ENCODE measurements at regions not wholly inside any gene's neighbourhood (a gene's known extent, or its start where the extent isn't known, plus 50 kb on each side); places are given as distances from the start of the nearest gene placed in this dataset.

GRCh38 chr12:92614502-92614901 is 88.3 kb upstream of the PLEKHG7 start:
- RAD21 ChIA-PET (ENCODE audit: low non-redundant PET in 1 of 2, low total read pairs in 2 of 2, uncharacterized antibody in 2 of 2, unreplicated experiment in 2 of 2) = no interaction called here
- H3K27ac ChIP-seq (ENCODE audit: low read depth, low read length) = no peak overlapping the region
- TF ChIP-seq REST (IDR thresholded peaks at IDR 0.05; ENCODE audit: low read depth) = no peak
- no peak for TF ChIP-seq POLR2AphosphoS5 (IDR thresholded peaks at IDR 0.05; ENCODE audit: low read depth, low read length)
- TF ChIP-seq JUND (IDR thresholded peaks at IDR 0.05) = no peak
- TF ChIP-seq POLR2A (IDR thresholded peaks at IDR 0.05; ENCODE audit: borderline replicate concordance, extremely low read depth, insufficient read depth, insufficient read length) = no peak
- no peak for TF ChIP-seq ZNF274 (IDR thresholded peaks at IDR 0.05; ENCODE audit: low read depth, low read length)
- TF ChIP-seq, protein P1, sequence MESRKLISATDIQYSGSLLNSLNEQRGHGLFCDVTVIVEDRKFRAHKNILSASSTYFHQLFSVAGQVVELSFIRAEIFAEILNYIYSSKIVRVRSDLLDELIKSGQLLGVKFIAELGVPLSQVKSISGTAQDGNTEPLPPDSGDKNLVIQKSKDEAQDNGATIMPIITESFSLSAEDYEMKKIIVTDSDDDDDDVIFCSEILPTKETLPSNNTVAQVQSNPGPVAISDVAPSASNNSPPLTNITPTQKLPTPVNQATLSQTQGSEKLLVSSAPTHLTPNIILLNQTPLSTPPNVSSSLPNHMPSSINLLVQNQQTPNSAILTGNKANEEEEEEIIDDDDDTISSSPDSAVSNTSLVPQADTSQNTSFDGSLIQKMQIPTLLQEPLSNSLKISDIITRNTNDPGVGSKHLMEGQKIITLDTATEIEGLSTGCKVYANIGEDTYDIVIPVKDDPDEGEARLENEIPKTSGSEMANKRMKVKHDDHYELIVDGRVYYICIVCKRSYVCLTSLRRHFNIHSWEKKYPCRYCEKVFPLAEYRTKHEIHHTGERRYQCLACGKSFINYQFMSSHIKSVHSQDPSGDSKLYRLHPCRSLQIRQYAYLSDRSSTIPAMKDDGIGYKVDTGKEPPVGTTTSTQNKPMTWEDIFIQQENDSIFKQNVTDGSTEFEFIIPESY (IDR thresholded peaks at IDR 0.05; ENCODE audit: extremely low read depth, insufficient replicate concordance, low read length) = no peak
- TF ChIP-seq SIN3A (IDR thresholded peaks at IDR 0.05; ENCODE audit: low read depth) = no peak
- no peak for TF ChIP-seq CBX3 (IDR thresholded peaks at IDR 0.05; ENCODE audit: low read depth)
- TF ChIP-seq ZFX (IDR thresholded peaks at IDR 0.05) = no peak
- no peak for TF ChIP-seq TCF7L2 (IDR thresholded peaks at IDR 0.05; ENCODE audit: borderline replicate concordance, extremely low read depth, insufficient read depth, insufficient read length)
- TF ChIP-seq FOSL1 (IDR thresholded peaks at IDR 0.05; ENCODE audit: low read depth) = no peak
- TF ChIP-seq EGR1 (IDR thresholded peaks at IDR 0.05; ENCODE audit: low read depth) = no peak
- TF ChIP-seq SP1 (IDR thresholded peaks at IDR 0.05; ENCODE audit: low read depth) = no peak
- TF ChIP-seq SRF (IDR thresholded peaks at IDR 0.05; ENCODE audit: low read depth) = no peak
- TF ChIP-seq MAX (IDR thresholded peaks at IDR 0.05) = no peak
- TF ChIP-seq YY1 (IDR thresholded peaks at IDR 0.05; ENCODE audit: extremely low read depth, insufficient replicate concordance, low read depth, low read length) = no peak
- TF ChIP-seq, protein P2, sequence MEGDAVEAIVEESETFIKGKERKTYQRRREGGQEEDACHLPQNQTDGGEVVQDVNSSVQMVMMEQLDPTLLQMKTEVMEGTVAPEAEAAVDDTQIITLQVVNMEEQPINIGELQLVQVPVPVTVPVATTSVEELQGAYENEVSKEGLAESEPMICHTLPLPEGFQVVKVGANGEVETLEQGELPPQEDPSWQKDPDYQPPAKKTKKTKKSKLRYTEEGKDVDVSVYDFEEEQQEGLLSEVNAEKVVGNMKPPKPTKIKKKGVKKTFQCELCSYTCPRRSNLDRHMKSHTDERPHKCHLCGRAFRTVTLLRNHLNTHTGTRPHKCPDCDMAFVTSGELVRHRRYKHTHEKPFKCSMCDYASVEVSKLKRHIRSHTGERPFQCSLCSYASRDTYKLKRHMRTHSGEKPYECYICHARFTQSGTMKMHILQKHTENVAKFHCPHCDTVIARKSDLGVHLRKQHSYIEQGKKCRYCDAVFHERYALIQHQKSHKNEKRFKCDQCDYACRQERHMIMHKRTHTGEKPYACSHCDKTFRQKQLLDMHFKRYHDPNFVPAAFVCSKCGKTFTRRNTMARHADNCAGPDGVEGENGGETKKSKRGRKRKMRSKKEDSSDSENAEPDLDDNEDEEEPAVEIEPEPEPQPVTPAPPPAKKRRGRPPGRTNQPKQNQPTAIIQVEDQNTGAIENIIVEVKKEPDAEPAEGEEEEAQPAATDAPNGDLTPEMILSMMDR (IDR thresholded peaks at IDR 0.05 in 2 of 3, conservative IDR thresholded peaks at IDR 0.05 in 1 of 3; ENCODE audit: borderline replicate concordance in 1 of 3, insufficient read depth in 1 of 3, low read depth in 2 of 3, low read length in 2 of 3) = no peak
- TF ChIP-seq RAD21 (IDR thresholded peaks at IDR 0.05; ENCODE audit: low read depth) = no peak
- TF ChIP-seq, protein P3, sequence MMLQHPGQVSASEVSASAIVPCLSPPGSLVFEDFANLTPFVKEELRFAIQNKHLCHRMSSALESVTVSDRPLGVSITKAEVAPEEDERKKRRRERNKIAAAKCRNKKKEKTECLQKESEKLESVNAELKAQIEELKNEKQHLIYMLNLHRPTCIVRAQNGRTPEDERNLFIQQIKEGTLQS (IDR thresholded peaks at IDR 0.05) = no peak
- no peak for TF ChIP-seq CEBPB (IDR thresholded peaks at IDR 0.05; ENCODE audit: low read depth)
- H3K9me2 ChIP-seq (ENCODE audit: insufficient read depth) = no peaks in the 10 kb centered on the region; the same call in 1 of the 2 replicates
- BruUV-seq (replicated peaks) = no TSS peak
- CTCF ChIA-PET = no interaction called here
- no peak overlapping the region for H2AFZ ChIP-seq (ENCODE audit: low read depth, low read length, poor library complexity, severe bottlenecking)
- no peak overlapping the region for H3K9ac ChIP-seq (ENCODE audit: low read length)
- H3K4me3 ChIP-seq (replicated peaks in 1 of 2; ENCODE audit: low read depth in 1 of 2, low read length in 2 of 2) = no peak overlapping the region
- no peak overlapping the region for H3K4me2 ChIP-seq (ENCODE audit: low read length)
- H3K27me3 ChIP-seq (ENCODE audit: insufficient read depth, low read length) = no peaks in the 10 kb centered on the region
- H3K36me3 ChIP-seq (ENCODE audit: control insufficient read depth in 1 of 2, insufficient read depth in 2 of 2, low read length in 2 of 2) = no peaks in the 10 kb centered on the region
- POLR2A ChIA-PET = no interaction called here
- DNase-seq (ENCODE audit: low read depth, low spot score) (no peak), ATAC-seq (no peak)
- no peaks in the 10 kb centered on the region for H3K79me2 ChIP-seq (ENCODE audit: insufficient read depth, low read length)
- H3K4me1 ChIP-seq (ENCODE audit: control insufficient read depth in 1 of 2, insufficient read depth in 2 of 2, low read length in 2 of 2) = no peaks in the 10 kb centered on the region
- H4K20me1 ChIP-seq (ENCODE audit: insufficient read depth) = no peaks in the 10 kb centered on the region
- intact Hi-C loops (cut with micrococcal nuclease) = no loop called here
- no peaks in the 10 kb centered on the region for H3K9me3 ChIP-seq (ENCODE audit: control insufficient read depth in 1 of 2, insufficient read depth in 1 of 2, low read depth in 1 of 2, low read length in 2 of 2)

Measured in HCT116 (cell line).